OCI-LY7 (cell line): ENCODE measurements at regions not wholly inside any gene's neighbourhood (a gene's known extent, or its start where the extent isn't known, plus 50 kb on each side); places are given as distances from the start of the nearest gene placed in this dataset.

Experiments
- EZH2phosphoT487 ChIP-seq: fragments of 200-600 bp; sonication (generic); IDR thresholded peaks from 2 replicates; pipeline ENCODE4 v1.6.1; 2018; ENCODE audit warnings: low read depth, borderline replicate concordance, mild to moderate bottlenecking, mixed run types, antibody characterized with exemption, low read length, moderate library complexity, mixed read lengths
- TF ChIP-seq, protein P1 (sequence below): fragments of 200-600 bp; sonication (generic); conservative IDR thresholded peaks from 2 replicates; pipeline ENCODE4 v1.5.1; 2014; ENCODE audit warnings: mild to moderate bottlenecking, antibody characterized with exemption, low read length, moderate library complexity, mixed read lengths

GRCh38 chr16:79815049-79815448 lies 214.5 kb upstream of the MAF start:
- TF ChIP-seq, protein P1, sequence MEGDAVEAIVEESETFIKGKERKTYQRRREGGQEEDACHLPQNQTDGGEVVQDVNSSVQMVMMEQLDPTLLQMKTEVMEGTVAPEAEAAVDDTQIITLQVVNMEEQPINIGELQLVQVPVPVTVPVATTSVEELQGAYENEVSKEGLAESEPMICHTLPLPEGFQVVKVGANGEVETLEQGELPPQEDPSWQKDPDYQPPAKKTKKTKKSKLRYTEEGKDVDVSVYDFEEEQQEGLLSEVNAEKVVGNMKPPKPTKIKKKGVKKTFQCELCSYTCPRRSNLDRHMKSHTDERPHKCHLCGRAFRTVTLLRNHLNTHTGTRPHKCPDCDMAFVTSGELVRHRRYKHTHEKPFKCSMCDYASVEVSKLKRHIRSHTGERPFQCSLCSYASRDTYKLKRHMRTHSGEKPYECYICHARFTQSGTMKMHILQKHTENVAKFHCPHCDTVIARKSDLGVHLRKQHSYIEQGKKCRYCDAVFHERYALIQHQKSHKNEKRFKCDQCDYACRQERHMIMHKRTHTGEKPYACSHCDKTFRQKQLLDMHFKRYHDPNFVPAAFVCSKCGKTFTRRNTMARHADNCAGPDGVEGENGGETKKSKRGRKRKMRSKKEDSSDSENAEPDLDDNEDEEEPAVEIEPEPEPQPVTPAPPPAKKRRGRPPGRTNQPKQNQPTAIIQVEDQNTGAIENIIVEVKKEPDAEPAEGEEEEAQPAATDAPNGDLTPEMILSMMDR: no peak
- TF ChIP-seq EZH2phosphoT487: no peak
